ENCODE measurements at regions not wholly inside any gene's neighbourhood (a gene's known extent, or its start where the extent isn't known, plus 50 kb on each side); places are given as distances from the start of the nearest gene placed in this dataset.

DNA sequence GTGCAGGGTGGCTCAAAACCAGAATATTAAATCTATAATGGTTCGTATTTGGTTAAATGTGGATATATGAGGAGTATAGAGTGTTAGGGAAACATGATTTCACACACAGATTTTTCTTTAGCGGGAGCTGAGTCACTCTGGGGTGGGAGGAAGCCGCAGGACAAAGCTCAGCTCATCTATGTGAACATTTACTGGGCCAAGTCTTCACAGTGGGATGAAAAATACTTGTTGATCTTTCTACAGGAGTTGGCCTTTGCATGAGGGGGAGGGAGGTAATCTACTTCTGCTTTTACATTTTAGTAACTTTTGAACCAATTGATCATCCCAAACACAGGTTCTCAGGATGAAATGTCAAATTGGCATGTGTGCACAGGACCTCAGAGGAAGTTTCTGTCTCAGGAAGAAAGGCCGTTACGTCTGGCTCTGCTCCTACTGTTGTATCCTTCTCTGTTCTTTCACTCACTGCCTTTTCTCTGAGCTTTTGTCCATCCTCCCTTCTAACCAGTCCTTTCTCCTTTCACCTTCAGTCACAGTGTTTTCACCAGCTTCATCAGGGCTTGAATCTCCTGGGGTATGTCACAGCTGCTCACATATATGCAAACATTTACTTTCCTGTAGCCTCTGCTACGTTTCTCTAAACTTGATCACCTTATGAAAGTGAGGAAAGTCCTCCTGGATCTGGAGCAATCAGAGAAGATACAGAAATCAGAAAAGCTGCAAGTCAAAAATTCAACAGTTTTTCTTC, 943.3 kb upstream of the FANCL start:
- no peaks in the 10 kb centered on the region for H3K4me1 ChIP-seq (ENCODE audit: control insufficient read depth, insufficient read depth, low read length)
- no peaks in the 10 kb centered on the region for H3K9me3 ChIP-seq (ENCODE audit: control insufficient read depth in 2 of 2, low read length in 2 of 2)
- H3K36me3 ChIP-seq (ENCODE audit: control insufficient read depth in 2 of 2, insufficient read depth in 2 of 2, low read length in 2 of 2) = no peaks in the 10 kb centered on the region
- H3K27me3 ChIP-seq (ENCODE audit: control insufficient read depth in 1 of 2, insufficient read depth in 2 of 2, low read length in 2 of 2) = no peaks in the 10 kb centered on the region
- H3K4me3 ChIP-seq (ENCODE audit: low read length in 2 of 2) = no peak overlapping the region
- H3K9ac ChIP-seq (ENCODE audit: low read length in 2 of 2) = no peak overlapping the region
- no peak overlapping the region for H3K27ac ChIP-seq (ENCODE audit: low read length)

DNA sequence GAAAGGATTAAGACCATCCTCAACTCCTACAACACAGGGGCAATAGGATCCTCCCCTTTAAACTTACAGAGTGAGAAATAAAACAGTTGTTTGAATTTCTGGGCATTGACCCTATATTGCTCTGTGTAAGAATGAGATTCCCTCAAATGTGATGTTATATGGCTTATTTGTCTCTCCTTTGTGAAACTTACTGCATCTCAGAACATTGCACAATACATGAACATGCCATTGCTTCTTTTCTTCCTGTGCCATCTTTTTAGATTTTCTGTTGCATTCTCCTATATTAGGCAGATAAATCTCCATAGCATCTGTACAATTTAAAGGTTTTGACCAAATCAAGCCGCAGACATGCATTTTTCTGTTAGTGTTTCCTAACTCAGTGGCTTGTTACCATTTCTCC, 941.9 kb upstream of the FANCL start:
- no peaks in the 10 kb centered on the region for H3K27me3 ChIP-seq (ENCODE audit: control insufficient read depth in 1 of 2, insufficient read depth in 2 of 2, low read length in 2 of 2)
- H3K9ac ChIP-seq (ENCODE audit: low read length in 2 of 2) = no peak overlapping the region
- H3K4me3 ChIP-seq (ENCODE audit: low read length in 2 of 2) = no peak overlapping the region
- H3K27ac ChIP-seq (ENCODE audit: low read length) = no peak overlapping the region
- H3K36me3 ChIP-seq (ENCODE audit: control insufficient read depth in 2 of 2, insufficient read depth in 2 of 2, low read length in 2 of 2) = no peaks in the 10 kb centered on the region
- no peaks in the 10 kb centered on the region for H3K9me3 ChIP-seq (ENCODE audit: control insufficient read depth in 2 of 2, low read length in 2 of 2)
- H3K4me1 ChIP-seq (ENCODE audit: control insufficient read depth, insufficient read depth, low read length) = no peaks in the 10 kb centered on the region

DNA sequence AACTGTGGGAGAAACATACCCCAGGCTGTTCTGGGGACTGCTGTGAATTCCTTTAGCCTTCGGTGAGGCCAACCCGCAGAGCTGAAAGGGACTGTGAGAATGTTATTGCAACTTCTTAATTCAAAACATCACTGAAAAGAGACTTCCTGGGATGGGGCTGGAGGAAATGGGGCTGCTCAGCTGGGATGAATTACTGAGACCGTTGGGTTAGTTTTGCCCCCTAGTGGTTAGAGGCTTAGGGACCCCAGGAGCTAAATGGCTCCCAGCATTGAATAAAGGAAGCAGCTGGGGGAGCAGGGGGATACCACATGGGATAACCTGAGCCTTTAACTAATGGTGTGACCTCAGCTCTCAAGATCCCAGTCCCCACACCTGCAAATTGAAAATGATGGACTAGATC, 941.1 kb upstream of the FANCL start:
- no peak overlapping the region for H3K9ac ChIP-seq (ENCODE audit: low read length in 2 of 2)
- H3K27ac ChIP-seq (ENCODE audit: low read length) = no peak overlapping the region
- H3K4me3 ChIP-seq (ENCODE audit: low read length in 2 of 2) = no peak overlapping the region
- H3K27me3 ChIP-seq (ENCODE audit: control insufficient read depth in 1 of 2, insufficient read depth in 2 of 2, low read length in 2 of 2) = no peaks in the 10 kb centered on the region
- no peaks in the 10 kb centered on the region for H3K9me3 ChIP-seq (ENCODE audit: control insufficient read depth in 2 of 2, low read length in 2 of 2)
- no peaks in the 10 kb centered on the region for H3K4me1 ChIP-seq (ENCODE audit: control insufficient read depth, insufficient read depth, low read length)
- H3K36me3 ChIP-seq (ENCODE audit: control insufficient read depth in 2 of 2, insufficient read depth in 2 of 2, low read length in 2 of 2) = no peaks in the 10 kb centered on the region

DNA sequence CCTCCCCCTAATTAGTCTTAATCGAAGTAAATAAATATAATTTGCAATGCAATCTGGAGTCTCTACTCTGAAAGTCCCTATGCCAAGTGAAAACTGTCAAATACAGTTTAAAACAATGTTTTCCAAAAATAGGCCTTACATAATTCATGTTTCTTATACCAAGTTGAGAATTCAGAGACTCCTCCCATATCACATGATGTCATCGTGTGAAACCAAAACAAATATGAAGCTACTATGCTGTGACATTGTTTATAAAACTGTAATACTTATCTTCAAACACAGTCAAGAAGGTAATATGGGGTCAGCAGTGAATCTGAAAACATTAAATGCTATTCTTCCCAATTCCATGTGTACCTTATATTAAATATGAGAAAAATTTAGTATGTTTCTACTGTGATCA, 940.2 kb upstream of the FANCL start:
- H3K27ac ChIP-seq (ENCODE audit: low read length) = no peak overlapping the region
- H3K36me3 ChIP-seq (ENCODE audit: control insufficient read depth in 2 of 2, insufficient read depth in 2 of 2, low read length in 2 of 2) = no peaks in the 10 kb centered on the region
- no peaks in the 10 kb centered on the region for H3K4me1 ChIP-seq (ENCODE audit: control insufficient read depth, insufficient read depth, low read length)
- no peaks in the 10 kb centered on the region for H3K9me3 ChIP-seq (ENCODE audit: control insufficient read depth in 2 of 2, low read length in 2 of 2)
- H3K27me3 ChIP-seq (ENCODE audit: control insufficient read depth in 1 of 2, insufficient read depth in 2 of 2, low read length in 2 of 2) = no peaks in the 10 kb centered on the region
- H3K9ac ChIP-seq (ENCODE audit: low read length in 2 of 2) = no peak overlapping the region
- H3K4me3 ChIP-seq (ENCODE audit: low read length in 2 of 2) = no peak overlapping the region

DNA sequence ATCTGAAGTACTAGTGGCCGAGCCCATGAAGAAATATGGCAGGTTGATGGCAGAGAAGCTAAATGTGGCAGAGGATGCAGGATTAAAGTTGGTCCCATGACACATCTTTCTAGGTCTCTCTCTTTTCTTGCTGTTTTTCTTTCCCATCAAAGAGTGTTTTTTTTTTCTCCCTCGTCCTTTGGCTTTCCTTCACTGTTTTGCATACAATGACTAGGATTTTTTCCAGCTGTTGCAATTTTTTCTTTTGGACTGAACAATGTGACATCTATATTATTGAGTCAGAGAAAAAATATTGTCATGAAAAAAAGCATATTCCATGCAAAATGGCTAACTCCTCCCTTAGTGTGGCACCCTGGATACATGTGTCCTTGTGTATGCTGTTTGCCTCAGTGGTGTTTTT, 939.5 kb upstream of the FANCL start:
- Histone ChIP-seq H3K4me3 (ENCODE audit: low read length in 2 of 2) (no peak overlapping the region), H3K4me1 (ENCODE audit: control insufficient read depth, insufficient read depth, low read length) (no peaks in the 10 kb centered on the region), H3K9ac (ENCODE audit: low read length in 2 of 2) (no peak overlapping the region), H3K27me3 (ENCODE audit: control insufficient read depth in 1 of 2, insufficient read depth in 2 of 2, low read length in 2 of 2) (no peaks in the 10 kb centered on the region), H3K27ac (ENCODE audit: low read length) (no peak overlapping the region), H3K9me3 (ENCODE audit: control insufficient read depth in 2 of 2, low read length in 2 of 2) (no peaks in the 10 kb centered on the region), H3K36me3 (ENCODE audit: control insufficient read depth in 2 of 2, insufficient read depth in 2 of 2, low read length in 2 of 2) (no peaks in the 10 kb centered on the region)

DNA sequence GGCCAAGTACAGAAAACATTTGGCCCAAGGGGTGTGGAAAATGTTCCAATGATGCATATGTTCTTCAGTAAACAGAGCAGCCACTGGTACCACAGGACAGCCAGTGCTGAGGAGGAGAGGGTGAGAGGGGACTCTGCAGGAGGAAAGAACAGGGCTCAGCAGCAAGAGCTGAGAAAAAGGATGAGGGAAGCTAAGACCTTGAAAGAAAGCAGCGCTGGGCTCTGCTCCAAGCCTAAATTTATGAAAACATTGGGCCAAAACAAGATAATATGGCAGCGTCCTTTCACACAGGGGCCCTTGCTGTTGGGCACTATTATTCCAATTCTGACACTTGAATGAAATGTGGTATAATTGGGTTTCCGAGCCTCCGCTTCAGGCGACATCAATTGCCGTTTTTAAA, 939.0 kb upstream of the FANCL start:
- Histone ChIP-seq H3K36me3 (ENCODE audit: control insufficient read depth in 2 of 2, insufficient read depth in 2 of 2, low read length in 2 of 2) (no peaks in the 10 kb centered on the region), H3K9me3 (ENCODE audit: control insufficient read depth in 2 of 2, low read length in 2 of 2) (no peaks in the 10 kb centered on the region), H3K4me1 (ENCODE audit: control insufficient read depth, insufficient read depth, low read length) (no peaks in the 10 kb centered on the region), H3K27ac (ENCODE audit: low read length) (no peak overlapping the region), H3K4me3 (ENCODE audit: low read length in 2 of 2) (no peak overlapping the region), H3K27me3 (ENCODE audit: control insufficient read depth in 1 of 2, insufficient read depth in 2 of 2, low read length in 2 of 2) (no peaks in the 10 kb centered on the region), H3K9ac (ENCODE audit: low read length in 2 of 2) (no peak overlapping the region)

DNA sequence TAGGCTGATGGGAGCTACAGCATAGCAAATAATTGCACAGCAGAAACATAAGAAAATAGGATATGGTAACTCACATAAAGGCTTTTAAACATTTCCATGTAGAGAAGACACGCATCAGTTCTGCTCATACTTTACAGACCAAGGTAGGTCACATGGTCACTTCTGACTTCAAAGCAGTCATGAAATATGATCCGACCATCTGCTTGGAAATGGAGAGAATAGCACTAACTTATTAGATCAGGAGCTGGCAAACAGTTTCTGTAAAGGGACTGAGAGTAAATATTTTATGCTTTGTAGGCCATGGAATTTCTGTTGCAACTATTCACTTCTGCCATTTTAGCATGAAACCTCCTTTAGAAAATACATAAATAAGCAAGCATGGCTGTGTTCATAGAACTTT, 936.6 kb upstream of the FANCL start:
- Histone ChIP-seq H3K9me3 (ENCODE audit: control insufficient read depth in 2 of 2, low read length in 2 of 2) (no peaks in the 10 kb centered on the region), H3K27ac (ENCODE audit: low read length) (no peak overlapping the region), H3K4me1 (ENCODE audit: control insufficient read depth, insufficient read depth, low read length) (no peaks in the 10 kb centered on the region), H3K36me3 (ENCODE audit: control insufficient read depth in 2 of 2, insufficient read depth in 2 of 2, low read length in 2 of 2) (no peaks in the 10 kb centered on the region), H3K4me3 (ENCODE audit: low read length in 2 of 2) (no peak overlapping the region), H3K27me3 (ENCODE audit: control insufficient read depth in 1 of 2, insufficient read depth in 2 of 2, low read length in 2 of 2) (no peaks in the 10 kb centered on the region), H3K9ac (ENCODE audit: low read length in 2 of 2) (no peak overlapping the region)

DNA sequence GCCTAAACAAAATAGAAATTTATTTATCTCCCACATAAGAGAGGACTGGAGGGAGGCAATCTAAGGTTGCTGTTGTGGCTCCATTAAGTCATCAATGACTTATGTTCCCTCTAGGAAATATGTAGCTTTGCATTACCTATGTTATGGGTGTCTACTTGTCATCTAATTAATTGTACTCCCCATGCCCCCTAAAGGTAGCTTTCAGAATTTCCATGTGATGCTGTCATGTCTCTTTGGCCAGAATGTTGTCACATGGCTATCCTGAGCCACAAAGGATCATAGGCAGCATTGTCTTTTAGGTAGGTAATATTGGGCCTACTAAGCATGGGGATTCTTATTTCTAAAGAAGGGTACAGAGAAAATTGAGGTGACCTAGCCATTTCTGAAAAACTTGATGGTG, 935.6 kb upstream of the FANCL start:
- Histone ChIP-seq H3K4me3 (ENCODE audit: low read length in 2 of 2) (no peak overlapping the region), H3K4me1 (ENCODE audit: control insufficient read depth, insufficient read depth, low read length) (no peaks in the 10 kb centered on the region), H3K36me3 (ENCODE audit: control insufficient read depth in 2 of 2, insufficient read depth in 2 of 2, low read length in 2 of 2) (no peaks in the 10 kb centered on the region), H3K9ac (ENCODE audit: low read length in 2 of 2) (no peak overlapping the region), H3K27me3 (ENCODE audit: control insufficient read depth in 1 of 2, insufficient read depth in 2 of 2, low read length in 2 of 2) (no peaks in the 10 kb centered on the region), H3K27ac (ENCODE audit: low read length) (no peak overlapping the region), H3K9me3 (ENCODE audit: control insufficient read depth in 2 of 2, low read length in 2 of 2) (no peaks in the 10 kb centered on the region)

DNA sequence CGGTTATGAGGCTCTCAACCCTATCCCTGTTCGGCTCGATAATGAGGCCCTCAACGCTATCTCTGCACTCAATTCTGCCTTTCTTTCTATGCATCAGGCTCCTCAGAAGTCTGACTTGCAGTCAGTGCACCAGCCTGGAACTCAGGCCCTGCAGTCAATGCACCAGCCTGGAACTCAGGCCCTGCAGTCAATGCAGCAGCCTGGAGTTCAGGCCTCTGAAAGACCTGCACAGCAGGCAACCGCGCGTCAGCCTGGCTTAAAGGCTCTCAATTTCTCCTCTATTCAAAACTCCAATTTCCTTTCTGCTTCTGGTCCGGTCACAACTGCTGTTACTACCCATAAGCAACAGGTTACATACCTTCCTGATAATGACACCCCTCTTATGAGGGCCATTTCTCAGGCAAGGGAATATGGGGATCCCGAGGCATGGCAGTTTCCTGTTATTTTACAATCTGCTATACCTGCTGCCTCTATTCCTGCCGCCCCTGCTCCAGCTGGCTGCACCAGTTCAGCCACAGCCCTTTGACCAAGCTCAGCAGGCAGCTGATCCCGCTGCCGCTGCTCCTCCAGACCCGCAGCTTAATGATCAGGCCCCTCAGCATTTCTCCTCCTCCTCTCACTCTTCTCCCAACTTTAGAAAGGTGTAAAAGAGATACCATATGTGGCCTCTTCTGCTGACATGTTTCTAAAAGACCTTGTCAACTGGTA, 933.6 kb upstream of the FANCL start:
- no peaks in the 10 kb centered on the region for H3K27me3 ChIP-seq (ENCODE audit: control insufficient read depth in 1 of 2, insufficient read depth in 2 of 2, low read length in 2 of 2)
- H3K27ac ChIP-seq (ENCODE audit: low read length) = no peak overlapping the region
- no peaks in the 10 kb centered on the region for H3K4me1 ChIP-seq (ENCODE audit: control insufficient read depth, insufficient read depth, low read length)
- H3K9me3 ChIP-seq (ENCODE audit: control insufficient read depth in 2 of 2, low read length in 2 of 2) = no peaks in the 10 kb centered on the region
- no peaks in the 10 kb centered on the region for H3K36me3 ChIP-seq (ENCODE audit: control insufficient read depth in 2 of 2, insufficient read depth in 2 of 2, low read length in 2 of 2)
- H3K4me3 ChIP-seq (ENCODE audit: low read length in 2 of 2) = no peak overlapping the region
- no peak overlapping the region for H3K9ac ChIP-seq (ENCODE audit: low read length in 2 of 2)

DNA sequence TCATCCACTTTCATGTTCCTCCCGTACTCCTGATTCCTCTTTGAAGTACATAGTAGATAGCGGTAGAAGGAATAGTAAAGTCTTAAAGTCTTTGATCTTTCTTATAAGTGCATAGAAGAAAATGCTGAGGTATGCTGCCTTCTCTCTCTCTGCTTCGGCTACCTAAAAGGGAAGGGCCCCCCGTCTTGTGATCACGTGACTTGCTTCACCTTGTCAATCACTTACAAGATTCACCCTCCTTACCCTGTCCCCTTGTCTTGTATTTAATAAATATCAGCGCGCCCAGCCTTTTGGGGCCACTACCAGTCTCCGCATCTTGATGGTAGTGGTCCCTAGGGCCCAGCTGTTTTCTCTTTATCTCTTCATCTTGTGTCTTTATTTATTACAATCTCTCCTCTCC, 932.2 kb upstream of the FANCL start:
- no peaks in the 10 kb centered on the region for H3K27me3 ChIP-seq (ENCODE audit: control insufficient read depth in 1 of 2, insufficient read depth in 2 of 2, low read length in 2 of 2)
- H3K4me3 ChIP-seq (ENCODE audit: low read length in 2 of 2) = no peak overlapping the region
- H3K27ac ChIP-seq (ENCODE audit: low read length) = no peak overlapping the region
- H3K4me1 ChIP-seq (ENCODE audit: control insufficient read depth, insufficient read depth, low read length) = no peaks in the 10 kb centered on the region
- no peaks in the 10 kb centered on the region for H3K9me3 ChIP-seq (ENCODE audit: control insufficient read depth in 2 of 2, low read length in 2 of 2)
- no peak overlapping the region for H3K9ac ChIP-seq (ENCODE audit: low read length in 2 of 2)
- H3K36me3 ChIP-seq (ENCODE audit: control insufficient read depth in 2 of 2, insufficient read depth in 2 of 2, low read length in 2 of 2) = no peaks in the 10 kb centered on the region

DNA sequence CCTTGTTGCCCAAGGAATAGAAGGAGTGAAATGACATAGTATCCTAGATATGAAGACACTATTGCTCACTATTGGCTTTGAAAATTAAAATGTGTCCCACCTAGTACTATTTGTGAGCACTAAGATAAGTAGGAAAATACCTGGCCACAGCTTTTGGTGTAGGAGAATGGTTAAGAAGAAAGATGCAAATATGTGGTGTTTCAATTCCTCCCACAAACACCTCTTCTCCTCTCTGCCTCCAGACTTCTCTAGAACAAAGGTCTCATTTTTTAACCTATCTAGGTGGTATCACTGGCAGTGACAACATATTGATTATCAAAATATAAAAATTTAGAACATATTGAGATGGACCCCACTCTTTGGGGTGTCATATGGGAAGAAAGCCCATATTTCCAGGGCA, 929.9 kb upstream of the FANCL start:
- no peaks in the 10 kb centered on the region for H3K36me3 ChIP-seq (ENCODE audit: control insufficient read depth in 2 of 2, insufficient read depth in 2 of 2, low read length in 2 of 2)
- H3K9me3 ChIP-seq (ENCODE audit: control insufficient read depth in 2 of 2, low read length in 2 of 2) = no peaks in the 10 kb centered on the region
- H3K4me3 ChIP-seq (ENCODE audit: low read length in 2 of 2) = no peak overlapping the region
- no peaks in the 10 kb centered on the region for H3K27me3 ChIP-seq (ENCODE audit: control insufficient read depth in 1 of 2, insufficient read depth in 2 of 2, low read length in 2 of 2)
- no peaks in the 10 kb centered on the region for H3K4me1 ChIP-seq (ENCODE audit: control insufficient read depth, insufficient read depth, low read length)
- no peak overlapping the region for H3K9ac ChIP-seq (ENCODE audit: low read length in 2 of 2)
- H3K27ac ChIP-seq (ENCODE audit: low read length) = no peak overlapping the region
